GM12865 (cell line): ENCODE measurements at regions not wholly inside any gene's neighbourhood (a gene's known extent, or its start where the extent isn't known, plus 50 kb on each side); places are given as distances from the start of the nearest gene placed in this dataset.

Experiments used
- DNase-seq: peaks from one replicate; pipeline ENCODE4 v3.0.0; 2010; ENCODE audit warnings: low read depth
- H3K4me3 ChIP-seq: 2 replicates; pipeline ENCODE4 v1.5.1; 2011; ENCODE audit warnings: mild to moderate bottlenecking, low read depth, low read length, control low read depth
- TF ChIP-seq, protein P1 (sequence below): IDR thresholded peaks from 2 replicates; pipeline ENCODE4 v1.5.1; 2011; ENCODE audit warnings: low read length, control low read depth, low read depth, inconsistent platforms; ENCODE audit not compliant: insufficient read depth; ENCODE audit errors: missing control alignments

DNA sequence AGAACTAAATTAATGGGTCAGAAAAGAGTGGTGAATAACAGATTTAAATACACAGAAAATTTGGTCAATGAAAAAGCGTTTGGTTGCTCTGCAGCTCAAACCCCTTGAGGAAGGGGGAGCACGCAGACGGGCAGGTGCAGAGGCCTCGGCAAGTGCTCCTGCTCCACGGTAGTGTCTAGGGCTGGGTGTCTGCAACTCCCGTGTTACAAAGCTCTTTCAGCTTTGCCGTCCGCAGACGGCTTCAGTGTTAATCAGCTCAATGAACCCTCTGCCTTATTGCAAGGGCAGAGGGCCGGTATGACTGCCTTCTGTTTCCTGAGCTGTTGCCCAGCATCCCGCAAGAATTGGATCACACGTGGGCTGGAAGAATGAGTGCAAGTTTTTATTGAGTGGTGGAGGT lies 125.7 kb upstream of the TRHDE start:
- no peak overlapping the region for H3K4me3 ChIP-seq
- TF ChIP-seq, protein P1, sequence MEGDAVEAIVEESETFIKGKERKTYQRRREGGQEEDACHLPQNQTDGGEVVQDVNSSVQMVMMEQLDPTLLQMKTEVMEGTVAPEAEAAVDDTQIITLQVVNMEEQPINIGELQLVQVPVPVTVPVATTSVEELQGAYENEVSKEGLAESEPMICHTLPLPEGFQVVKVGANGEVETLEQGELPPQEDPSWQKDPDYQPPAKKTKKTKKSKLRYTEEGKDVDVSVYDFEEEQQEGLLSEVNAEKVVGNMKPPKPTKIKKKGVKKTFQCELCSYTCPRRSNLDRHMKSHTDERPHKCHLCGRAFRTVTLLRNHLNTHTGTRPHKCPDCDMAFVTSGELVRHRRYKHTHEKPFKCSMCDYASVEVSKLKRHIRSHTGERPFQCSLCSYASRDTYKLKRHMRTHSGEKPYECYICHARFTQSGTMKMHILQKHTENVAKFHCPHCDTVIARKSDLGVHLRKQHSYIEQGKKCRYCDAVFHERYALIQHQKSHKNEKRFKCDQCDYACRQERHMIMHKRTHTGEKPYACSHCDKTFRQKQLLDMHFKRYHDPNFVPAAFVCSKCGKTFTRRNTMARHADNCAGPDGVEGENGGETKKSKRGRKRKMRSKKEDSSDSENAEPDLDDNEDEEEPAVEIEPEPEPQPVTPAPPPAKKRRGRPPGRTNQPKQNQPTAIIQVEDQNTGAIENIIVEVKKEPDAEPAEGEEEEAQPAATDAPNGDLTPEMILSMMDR, result no peak
- DNase-seq, result no peak

- DNase-seq, result no peak
- TF ChIP-seq, protein P1, result no peak
- no peak overlapping the region for H3K4me3 ChIP-seq
Measured at GRCh38 chr12:72148709-72149108, 123.5 kb upstream of the TRHDE start.

DNA sequence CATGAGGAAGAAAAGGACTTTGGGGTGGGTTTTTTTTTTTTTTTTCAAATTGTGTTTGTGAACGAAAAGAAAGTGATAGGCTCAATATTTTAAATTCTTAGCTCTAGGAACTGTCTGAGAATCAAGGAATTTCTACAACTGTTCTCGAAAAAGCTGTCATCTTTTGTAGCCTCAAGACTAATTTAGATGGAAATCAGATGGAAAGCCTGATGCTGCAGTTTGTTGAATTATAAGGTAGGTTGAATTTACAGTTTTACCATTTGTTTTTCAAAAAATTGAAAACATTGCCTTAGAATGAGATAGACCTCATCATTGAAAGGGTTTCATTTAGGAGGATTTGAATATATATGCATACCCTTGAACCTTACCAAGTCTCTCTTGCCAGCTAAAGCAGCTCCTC lies 109.3 kb upstream of the TRHDE start:
- TF ChIP-seq, protein P1, result no peak
- DNase-seq, result no peak
- H3K4me3 ChIP-seq, result no peak overlapping the region

- no peak for DNase-seq
- TF ChIP-seq, protein P1, result no peak
- no peak overlapping the region for H3K4me3 ChIP-seq
Measured at GRCh38 chr12:72168851-72169250, 103.3 kb upstream of the TRHDE start.

GRCh38 chr12:72173974-72174373 lies 98.2 kb upstream of the TRHDE start:
- DNase-seq, result no peak
- TF ChIP-seq, protein P1, result no peak
- H3K4me3 ChIP-seq, result no peak overlapping the region

DNA sequence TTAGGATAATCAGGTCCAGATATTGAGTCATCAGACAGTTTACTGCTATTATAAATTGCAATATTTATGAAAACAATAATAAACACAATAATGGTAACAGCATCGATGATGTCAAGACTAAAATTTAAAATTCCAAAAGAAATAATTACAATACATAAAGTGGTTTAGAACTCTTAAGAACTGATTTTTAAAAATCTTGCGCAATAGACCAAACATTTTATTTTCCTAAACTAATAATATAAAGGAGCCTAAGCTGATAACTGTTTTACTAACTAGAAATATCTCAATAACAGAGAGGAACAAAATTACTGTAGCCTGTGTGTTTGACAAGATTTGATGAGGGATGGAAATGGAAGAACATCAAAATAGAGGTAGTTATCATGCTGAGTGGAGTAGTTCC lies 93.9 kb upstream of the TRHDE start:
- TF ChIP-seq, protein P1, result no peak
- DNase-seq, result no peak

GRCh38 chr12:72178871-72179270 lies 93.3 kb upstream of the TRHDE start:
- no peak overlapping the region for H3K4me3 ChIP-seq
- DNase-seq, result no peak
- TF ChIP-seq, protein P1, result no peak

More for the DNA sequence above, 93.9 kb upstream of the TRHDE start:
- H3K4me3 ChIP-seq, result no peak overlapping the region
